Natural killer cell (primary cell): ENCODE measurements at regions not wholly inside any gene's neighbourhood (a gene's known extent, or its start where the extent isn't known, plus 50 kb on each side); places are given as distances from the start of the nearest gene placed in this dataset.

Source experiments
- ATAC-seq, 3 donors: fragments of 150-1000 bp in 2 of 3; fragments of 200-7000 bp in 1 of 3; cut with Tn5 transposase; 1 replicate in 1 of 3; 2 replicates in 2 of 3; pipeline ENCODE4 v1.10.0; 2021; ENCODE audit warnings: mild to moderate bottlenecking in 2 of 3, moderate library complexity in 2 of 3
- DNase-seq, 2 donors: peaks; one replicate each; pipeline versions ENCODE4 v3.0.0 to v3.0.0-alpha.2; 2013 to 2021; ENCODE audit warnings: mixed read lengths in 1 of 2
- H3K27ac ChIP-seq: one replicate; pipeline ENCODE4 v1.5.1; 2013; ENCODE audit warnings: mild to moderate bottlenecking, low read length
- H3K27me3 ChIP-seq: one replicate; pipeline ENCODE4 v1.6.1; 2013; ENCODE audit warnings: low read length; ENCODE audit not compliant: control insufficient read depth, insufficient read depth
- H3K36me3 ChIP-seq: one replicate; pipeline ENCODE4 v1.6.1; 2013; ENCODE audit warnings: low read length; ENCODE audit not compliant: control insufficient read depth, insufficient read depth
- H3K4me1 ChIP-seq: one replicate; pipeline ENCODE4 v1.6.1; 2013; ENCODE audit warnings: low read length; ENCODE audit not compliant: control insufficient read depth, insufficient read depth
- H3K4me3 ChIP-seq: one replicate; pipeline ENCODE4 v1.5.1; 2013; ENCODE audit warnings: low read length
- H3K9me3 ChIP-seq: one replicate; pipeline ENCODE4 v1.6.1; 2013; ENCODE audit warnings: low read length; ENCODE audit not compliant: control insufficient read depth, insufficient read depth
- H3K27ac Mint-ChIP-seq, 2 donors: one replicate each; pipeline ENCODE4 v1.8.0; 2022; ENCODE audit warnings: mild to moderate bottlenecking in 2 of 2, mixed read lengths in 2 of 2, moderate library complexity in 1 of 2
- H3K27me3 Mint-ChIP-seq, 2 donors: one replicate each; pipeline ENCODE4 v1.8.0; 2022; ENCODE audit warnings: low read depth in 2 of 2, mixed read lengths in 2 of 2
- H3K36me3 Mint-ChIP-seq: one replicate; pipeline ENCODE4 v1.8.0; 2022; ENCODE audit warnings: mixed read lengths
- H3K4me1 Mint-ChIP-seq, 2 donors: one replicate each; pipeline ENCODE4 v1.8.0; 2022; ENCODE audit warnings: mixed read lengths in 2 of 2
- H3K4me3 Mint-ChIP-seq: one replicate; pipeline ENCODE4 v1.8.0; 2022; ENCODE audit warnings: mild to moderate bottlenecking, moderate library complexity, mixed read lengths
- H3K9me3 Mint-ChIP-seq, 2 donors: one replicate each; pipeline ENCODE4 v1.8.0; 2022; ENCODE audit warnings: mixed read lengths in 2 of 2
- CTCF ChIP-seq: fragments of 200-600 bp; IDR thresholded peaks from one replicate; pipeline ENCODE4 v1.8.0; 2022; ENCODE audit warnings: antibody characterized with exemption
- WGBS: methylation state at CpG from one replicate; pipeline ENCODE4 v1.1.7; 2013; ENCODE audit warnings: missing lambda C conversion rate; ENCODE audit not compliant: insufficient coverage; 5-methylcytosine and 5-hydroxymethylcytosine counted together
- intact Hi-C: fragments of 100-400 bp; cut with micrococcal nuclease; formaldehyde crosslinking; loops from one replicate; pipeline ENCODE4 v1.14.2; 2022

GRCh38 chr10:123492016-123492415 is 174.1 kb upstream of the GPR26 start:
- Mint-ChIP-seq H3K36me3 (no peaks in the 10 kb centered on the region), H3K9me3 (no peaks in the 10 kb centered on the region), H3K27ac (no peak overlapping the region), H3K4me3 (no peak overlapping the region), H3K27me3 (peaks cover 10 to 17% of the 10 kb centered on the region in 2 donors), H3K4me1 (no peaks in the 10 kb centered on the region)
- Histone ChIP-seq H3K36me3 (no peaks in the 10 kb centered on the region), H3K27me3 (no peaks in the 10 kb centered on the region), H3K4me1 (no peaks in the 10 kb centered on the region), H3K4me3 (no peak overlapping the region), H3K27ac (no peak overlapping the region), H3K9me3 (no peaks in the 10 kb centered on the region)
- DNase-seq (no peak), ATAC-seq (no peak)
- 57% methylated on average over 14 of the region's 14 CpGs for WGBS
- no peak for TF ChIP-seq CTCF
- intact Hi-C loops, result no loop called here

DNA sequence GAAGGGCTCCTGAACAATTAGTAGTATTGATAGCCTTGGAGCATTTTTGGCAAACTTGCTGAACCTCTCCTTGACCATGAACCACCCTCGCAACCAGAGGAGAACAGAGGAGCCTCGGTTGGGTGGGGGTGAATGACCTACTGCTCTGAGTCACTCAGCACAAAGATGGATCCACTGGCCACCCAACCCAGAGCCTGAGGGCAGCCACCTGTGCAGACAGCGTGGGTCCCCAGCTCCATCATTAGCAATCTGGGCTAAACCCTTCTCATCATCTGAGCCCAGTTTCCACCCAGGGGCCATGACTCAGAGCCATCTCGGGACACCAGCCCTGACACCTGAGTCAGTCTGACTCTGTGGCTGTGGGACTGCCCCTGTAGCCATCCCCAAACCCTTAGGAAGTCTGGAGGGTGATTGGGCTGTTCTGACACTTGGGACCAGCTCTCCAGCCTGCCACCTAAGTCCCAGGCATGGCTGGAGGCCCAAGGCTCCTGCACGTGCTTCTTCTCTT is 171.8 kb upstream of the GPR26 start:
- no peak overlapping the region for H3K27ac Mint-ChIP-seq
- H3K36me3 Mint-ChIP-seq, result no peaks in the 10 kb centered on the region
- DNase-seq (no peak), ATAC-seq (no peak)
- no peaks in the 10 kb centered on the region for H3K4me1 Mint-ChIP-seq
- Histone ChIP-seq H3K27ac (no peak overlapping the region), H3K36me3 (no peaks in the 10 kb centered on the region), H3K27me3 (no peaks in the 10 kb centered on the region), H3K4me1 (no peaks in the 10 kb centered on the region), H3K4me3 (no peak overlapping the region), H3K9me3 (no peaks in the 10 kb centered on the region)
- no peak overlapping the region for H3K4me3 Mint-ChIP-seq
- H3K27me3 Mint-ChIP-seq, result peaks cover 10 to 13% of the 10 kb centered on the region in 2 donors
- WGBS, result 81% methylated on average over 5 of the region's 5 CpGs
- intact Hi-C loops, result no loop called here
- TF ChIP-seq CTCF, result no peak
- H3K9me3 Mint-ChIP-seq, result no peaks in the 10 kb centered on the region

GRCh38 chr10:123496375-123496774 is 169.8 kb upstream of the GPR26 start:
- intact Hi-C loops, result no loop called here
- Mint-ChIP-seq H3K9me3 (no peaks in the 10 kb centered on the region), H3K36me3 (no peaks in the 10 kb centered on the region), H3K4me3 (no peak overlapping the region), H3K4me1 (no peaks in the 10 kb centered on the region), H3K27ac (no peak overlapping the region), H3K27me3 (peaks cover 10 to 15% of the 10 kb centered on the region in 2 donors)
- Histone ChIP-seq H3K9me3 (no peaks in the 10 kb centered on the region), H3K27ac (no peak overlapping the region), H3K4me1 (no peaks in the 10 kb centered on the region), H3K27me3 (no peaks in the 10 kb centered on the region), H3K4me3 (no peak overlapping the region), H3K36me3 (no peaks in the 10 kb centered on the region)
- 93% methylated on average over 6 of the region's 6 CpGs for WGBS
- DNase-seq (no peak), ATAC-seq (no peak)
- no peak for TF ChIP-seq CTCF

DNA sequence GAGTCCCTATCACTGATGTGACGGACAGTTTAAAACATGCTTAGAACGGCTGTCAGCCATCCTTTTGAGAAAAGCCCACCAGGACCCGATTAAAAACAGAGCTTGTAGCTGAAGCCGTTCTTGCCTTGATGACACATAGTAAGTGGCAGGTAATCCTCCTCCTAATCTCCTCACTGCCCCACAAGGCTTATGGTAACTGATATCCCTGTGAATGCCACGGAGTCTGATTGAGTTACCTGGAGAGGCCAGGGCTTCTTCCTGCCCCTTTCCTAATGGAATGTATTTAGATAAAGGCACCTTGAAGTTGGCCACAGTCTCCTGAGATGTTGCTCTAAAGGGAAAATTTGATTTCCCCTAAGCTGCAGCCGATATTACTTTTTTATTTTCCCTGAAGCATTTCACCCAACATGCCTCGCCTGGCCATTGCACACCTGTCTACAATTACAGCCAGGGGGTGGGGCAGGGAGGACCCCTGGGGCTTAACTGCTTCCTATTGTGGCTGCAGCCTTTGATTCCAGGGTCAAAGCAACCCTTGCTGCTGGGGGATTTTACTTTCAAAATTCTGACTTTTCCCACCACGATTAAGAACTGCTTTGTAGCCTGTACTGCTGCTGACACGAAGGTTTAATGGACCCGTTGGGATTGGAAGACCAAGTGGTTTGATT is 169.0 kb upstream of the GPR26 start:
- Histone ChIP-seq H3K4me1 (no peaks in the 10 kb centered on the region), H3K36me3 (no peaks in the 10 kb centered on the region), H3K9me3 (no peaks in the 10 kb centered on the region), H3K27ac (no peak overlapping the region), H3K27me3 (no peaks in the 10 kb centered on the region), H3K4me3 (no peak overlapping the region)
- DNase-seq (no peak), ATAC-seq (no peak)
- H3K4me1 Mint-ChIP-seq, result no peaks in the 10 kb centered on the region
- no peaks in the 10 kb centered on the region for H3K9me3 Mint-ChIP-seq
- H3K27ac Mint-ChIP-seq, result no peak overlapping the region
- no peaks in the 10 kb centered on the region for H3K36me3 Mint-ChIP-seq
- intact Hi-C loops, result no loop called here
- 78% methylated on average over 10 of the region's 10 CpGs for WGBS
- TF ChIP-seq CTCF, result no peak
- peaks cover 7 to 12% of the 10 kb centered on the region in 2 donors for H3K27me3 Mint-ChIP-seq
- no peak overlapping the region for H3K4me3 Mint-ChIP-seq
